Fibroblast of pulmonary artery (primary cell): ENCODE measurements at regions not wholly inside any gene's neighbourhood (a gene's known extent, or its start where the extent isn't known, plus 50 kb on each side); places are given as distances from the start of the nearest gene placed in this dataset.

Experiments
- DNase-seq: peaks from one replicate; pipeline ENCODE4 v3.0.0-alpha.2; 2010; ENCODE audit warnings: low read depth
- H3K4me3 ChIP-seq: replicated peaks from 2 replicates; pipeline ENCODE4 v1.5.1; 2011; ENCODE audit warnings: low read depth, mild to moderate bottlenecking, control low read depth, low read length, moderate library complexity
- CTCF ChIP-seq: IDR thresholded peaks from 2 replicates; pipeline ENCODE4 v1.5.1; 2011; ENCODE audit warnings: mild to moderate bottlenecking, control low read depth, low read length, inconsistent platforms; ENCODE audit errors: missing control alignments

GRCh38 chr18:73254564-73254963, 386.8 kb upstream of the NETO1 start:
- TF ChIP-seq CTCF = no peak
- H3K4me3 ChIP-seq = no peak overlapping the region
- DNase-seq = no peak

- no peak for DNase-seq
- no peak overlapping the region for H3K4me3 ChIP-seq
- TF ChIP-seq CTCF = no peak
Observed at GRCh38 chr18:73249030-73249429, 381.2 kb upstream of the NETO1 start.

- DNase-seq = no peak
- no peak for TF ChIP-seq CTCF
Observed at GRCh38 chr18:73246763-73247162, 379.0 kb upstream of the NETO1 start.

GRCh38 chr18:73245345-73245744, 377.6 kb upstream of the NETO1 start:
- H3K4me3 ChIP-seq = no peak overlapping the region
- no peak for DNase-seq
- TF ChIP-seq CTCF = no peak

More at GRCh38 chr18:73246763-73247162, 379.0 kb upstream of the NETO1 start:
- H3K4me3 ChIP-seq = no peak overlapping the region

- no peak for DNase-seq
- H3K4me3 ChIP-seq = no peak overlapping the region
- no peak for TF ChIP-seq CTCF
Observed at GRCh38 chr18:73244401-73244800, 376.6 kb upstream of the NETO1 start.

- no peak for TF ChIP-seq CTCF
- no peak for DNase-seq
- H3K4me3 ChIP-seq = no peak overlapping the region
Observed at GRCh38 chr18:73240899-73241298, 373.1 kb upstream of the NETO1 start.

GRCh38 chr18:73235921-73236320, 368.1 kb upstream of the NETO1 start:
- no peak overlapping the region for H3K4me3 ChIP-seq
- DNase-seq = no peak
- no peak for TF ChIP-seq CTCF
